PC-9 (cell line): ENCODE measurements at regions not wholly inside any gene's neighbourhood (a gene's known extent, or its start where the extent isn't known, plus 50 kb on each side); places are given as distances from the start of the nearest gene placed in this dataset.

Experiments
- BruUV-seq: library from RNA; stranded (reverse); fragments of 400-500 nt; replicated peaks from 2 replicates; lab custom pipeline; 2021; lab: Mats Ljungman, UMichigan
- CTCF ChIA-PET: fragments of 300-600 bp; sonication (Branson Sonifier 250); formaldehyde crosslinking; loops from one replicate; lab custom pipeline; 2022; ENCODE audit warnings: antibody characterized with exemption; lab: Charles Lee
- POLR2A ChIA-PET: fragments of 300-600 bp; sonication (Branson Sonifier 250); formaldehyde crosslinking; loops from one replicate; lab custom pipeline; 2022; ENCODE audit warnings: antibody characterized with exemption; ENCODE audit not compliant: unreplicated experiment; lab: Charles Lee
- DNase-seq, 2 experiments: peaks; one replicate each; pipeline versions ENCODE4 v3.0.0 to v3.0.0-alpha.2; 2015 to 2022; ENCODE audit warnings: mixed read lengths in 1 of 2
- H2AFZ ChIP-seq: fragments of 200-600 bp; sonication (generic); 2 replicates; pipeline ENCODE4 v1.8.1; 2017; ENCODE audit warnings: antibody characterized with exemption
- H3F3A ChIP-seq: fragments of 200-600 bp; sonication (generic); 2 replicates; pipeline ENCODE4 v1.8.1; 2017; ENCODE audit warnings: antibody characterized with exemption, mild to moderate bottlenecking, low read depth; ENCODE audit not compliant: insufficient read depth
- H3K27ac ChIP-seq: fragments of 200-600 bp; sonication (generic); 2 replicates; pipeline ENCODE4 v1.6.1; 2016; ENCODE audit warnings: mixed run types
- H3K27me3 ChIP-seq: fragments of 200-600 bp; sonication (generic); 2 replicates; pipeline ENCODE4 v1.6.1; 2016; ENCODE audit warnings: low read depth, mixed run types; ENCODE audit not compliant: insufficient read depth
- H3K36me3 ChIP-seq: fragments of 200-600 bp; sonication (generic); 2 replicates; pipeline ENCODE4 v1.6.1; 2016; ENCODE audit warnings: low read depth, mixed run types
- H3K4me1 ChIP-seq: fragments of 200-600 bp; sonication (generic); replicated peaks from 2 replicates; pipeline ENCODE4 v1.6.1; 2016; ENCODE audit warnings: mixed run types; ENCODE audit not compliant: insufficient read depth
- H3K4me2 ChIP-seq: fragments of 200-600 bp; sonication (generic); 2 replicates; pipeline ENCODE4 v1.6.1; 2017; ENCODE audit warnings: mixed run types
- H3K4me3 ChIP-seq: fragments of 200-600 bp; sonication (generic); 2 replicates; pipeline ENCODE4 v1.6.1; 2016; ENCODE audit warnings: mixed run types
- H3K79me2 ChIP-seq: fragments of 200-600 bp; sonication (generic); 2 replicates; pipeline ENCODE4 v1.6.1; 2017; ENCODE audit warnings: low read depth, mixed run types
- H3K9me2 ChIP-seq: fragments of 200-600 bp; sonication (generic); 2 replicates; pipeline ENCODE4 v1.8.1; 2017; ENCODE audit warnings: mild to moderate bottlenecking; ENCODE audit not compliant: insufficient read depth
- H3K9me3 ChIP-seq: fragments of 200-600 bp; sonication (generic); 2 replicates; pipeline ENCODE4 v1.8.1; 2016; ENCODE audit warnings: low read depth; ENCODE audit not compliant: insufficient read depth
- H4K20me1 ChIP-seq: fragments of 200-600 bp; sonication (generic); 2 replicates; pipeline ENCODE4 v1.8.1; 2017; ENCODE audit not compliant: insufficient read depth
- EZH2 ChIP-seq: fragments of 200-600 bp; sonication (generic); IDR thresholded peaks from 2 replicates; pipeline ENCODE4 v1.8.0; 2017; ENCODE audit warnings: antibody characterized with exemption, low read depth
- intact Hi-C: fragments of 100-400 bp; cut with micrococcal nuclease; formaldehyde crosslinking; loops from one replicate; pipeline ENCODE4 v1.10.0; 2022; ENCODE audit not compliant: unreplicated experiment
- TF ChIP-seq, protein P1 (sequence below): fragments of 200-600 bp; sonication (generic); conservative IDR thresholded peaks from 2 replicates; pipeline ENCODE4 v1.6.1; 2017; ENCODE audit warnings: mixed run types, antibody characterized with exemption, mild to moderate bottlenecking, moderate library complexity

DNA sequence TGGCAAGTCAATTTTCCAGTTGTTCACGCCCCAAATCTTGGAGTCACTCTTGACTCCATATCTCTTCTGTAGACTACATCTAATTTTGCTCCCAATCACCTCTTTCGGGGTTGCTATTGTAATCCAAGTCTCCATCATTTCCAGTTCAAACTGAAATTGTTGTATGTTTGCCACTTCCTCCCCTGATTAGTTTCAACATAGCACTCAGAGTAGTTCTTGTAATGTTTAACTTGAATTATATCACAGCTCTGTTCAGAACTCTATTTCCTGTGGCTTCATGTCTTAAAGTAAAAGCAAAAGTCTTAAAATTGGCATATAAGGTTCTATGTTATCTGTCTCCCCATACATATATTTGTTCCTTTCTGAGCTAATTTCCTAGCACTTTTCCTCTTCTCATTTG is 348.5 kb upstream of the RIOK2 start:
- intact Hi-C loops: loop anchor here (5.0 kb wide), 1 partner anchor 1241 kb away; the partner anchor contains the start of gene RGMB
- Histone ChIP-seq H3K4me3 (no peak overlapping the region), H2AFZ (no peak overlapping the region), H3K4me1 (no peaks in the 10 kb centered on the region), H3K4me2 (no peak overlapping the region), H3K9me3 (no peaks in the 10 kb centered on the region), H3K79me2 (no peaks in the 10 kb centered on the region), H4K20me1 (no peaks in the 10 kb centered on the region), H3K27ac (no peak overlapping the region), H3K27me3 (no peaks in the 10 kb centered on the region), H3K36me3 (no peaks in the 10 kb centered on the region), H3K9me2 (no peaks in the 10 kb centered on the region), H3F3A (no peaks in the 10 kb centered on the region)
- no TSS peak for BruUV-seq
- ChIA-PET CTCF (no interaction called here), POLR2A (no interaction called here)
- DNase-seq: no peak
- TF ChIP-seq, protein P1, sequence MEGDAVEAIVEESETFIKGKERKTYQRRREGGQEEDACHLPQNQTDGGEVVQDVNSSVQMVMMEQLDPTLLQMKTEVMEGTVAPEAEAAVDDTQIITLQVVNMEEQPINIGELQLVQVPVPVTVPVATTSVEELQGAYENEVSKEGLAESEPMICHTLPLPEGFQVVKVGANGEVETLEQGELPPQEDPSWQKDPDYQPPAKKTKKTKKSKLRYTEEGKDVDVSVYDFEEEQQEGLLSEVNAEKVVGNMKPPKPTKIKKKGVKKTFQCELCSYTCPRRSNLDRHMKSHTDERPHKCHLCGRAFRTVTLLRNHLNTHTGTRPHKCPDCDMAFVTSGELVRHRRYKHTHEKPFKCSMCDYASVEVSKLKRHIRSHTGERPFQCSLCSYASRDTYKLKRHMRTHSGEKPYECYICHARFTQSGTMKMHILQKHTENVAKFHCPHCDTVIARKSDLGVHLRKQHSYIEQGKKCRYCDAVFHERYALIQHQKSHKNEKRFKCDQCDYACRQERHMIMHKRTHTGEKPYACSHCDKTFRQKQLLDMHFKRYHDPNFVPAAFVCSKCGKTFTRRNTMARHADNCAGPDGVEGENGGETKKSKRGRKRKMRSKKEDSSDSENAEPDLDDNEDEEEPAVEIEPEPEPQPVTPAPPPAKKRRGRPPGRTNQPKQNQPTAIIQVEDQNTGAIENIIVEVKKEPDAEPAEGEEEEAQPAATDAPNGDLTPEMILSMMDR: no peak
- no peak for TF ChIP-seq EZH2

DNA sequence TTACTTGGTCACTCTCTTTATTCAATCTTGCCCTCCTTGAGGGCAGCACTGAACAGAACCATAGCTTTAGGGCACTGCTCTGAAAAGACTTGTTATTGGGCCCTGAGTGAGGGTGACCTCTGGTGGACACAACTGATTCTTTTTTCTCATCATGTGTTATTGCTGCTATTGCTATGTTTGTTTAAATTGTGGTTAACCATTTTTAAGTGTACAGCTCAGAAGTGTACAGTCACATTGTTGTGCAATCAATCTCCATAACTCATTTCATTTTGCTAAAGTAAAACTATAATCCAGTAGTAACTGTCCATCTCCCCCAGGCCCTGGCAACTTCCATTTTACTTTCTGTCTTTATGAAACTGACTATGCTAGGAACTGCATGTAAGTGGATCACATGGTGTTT is 351.1 kb upstream of the RIOK2 start:
- H3K36me3 ChIP-seq: no peaks in the 10 kb centered on the region
- ChIA-PET POLR2A (no interaction called here), CTCF (interaction anchor here (0.6 to 0.9 kb wide), 2 partner anchors 452 to 1193 kb away, joined by 4 read pairs; no protein-coding TSS in a partner anchor)
- no TSS peak for BruUV-seq
- no peaks in the 10 kb centered on the region for H3K79me2 ChIP-seq
- TF ChIP-seq, protein P1: peak; percentile 70
- no peak for TF ChIP-seq EZH2
- no peak overlapping the region for H3K4me2 ChIP-seq
- no peaks in the 10 kb centered on the region for H3K9me2 ChIP-seq
- no peaks in the 10 kb centered on the region for H4K20me1 ChIP-seq
- H3K4me3 ChIP-seq: no peak overlapping the region
- H3K9me3 ChIP-seq: no peaks in the 10 kb centered on the region
- peak; percentile 11 to 75 for DNase-seq
- H3K27me3 ChIP-seq: no peaks in the 10 kb centered on the region
- intact Hi-C loops: loop anchor here (1.0 to 5.0 kb wide), 2 partner anchors 303 to 1238 kb away; partner anchors contain the start of gene RGMB
- no peak overlapping the region for H2AFZ ChIP-seq
- no peaks in the 10 kb centered on the region for H3F3A ChIP-seq
- no peaks in the 10 kb centered on the region for H3K4me1 ChIP-seq
- no peak overlapping the region for H3K27ac ChIP-seq

DNA sequence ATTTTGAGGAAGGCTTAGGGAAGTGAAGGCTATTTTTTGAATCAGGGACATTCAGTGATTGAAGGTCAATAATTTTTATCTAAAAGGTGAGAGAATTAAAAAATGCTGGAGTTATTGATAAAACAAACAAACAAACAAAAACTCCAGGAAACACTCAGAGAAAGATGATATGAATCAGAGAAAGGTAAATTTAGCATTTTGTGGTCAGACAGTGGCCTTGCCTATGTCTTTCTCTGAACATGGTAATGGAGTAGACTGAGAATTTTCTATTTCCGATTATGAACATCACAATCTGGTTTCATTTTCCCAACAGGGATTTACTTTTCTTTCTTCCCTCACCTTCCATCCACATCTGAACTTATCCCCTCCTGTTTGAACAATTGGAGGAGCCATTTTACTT is 353.6 kb upstream of the RIOK2 start:
- CTCF ChIA-PET: no interaction called here

More for the DNA sequence above, 353.6 kb upstream of the RIOK2 start:
- intact Hi-C loops: no loop called here
- Histone ChIP-seq H3K36me3 (no peaks in the 10 kb centered on the region), H3K9me3 (no peaks in the 10 kb centered on the region), H3K9me2 (no peaks in the 10 kb centered on the region), H3K4me3 (no peak overlapping the region), H3K4me1 (no peaks in the 10 kb centered on the region), H3K79me2 (no peaks in the 10 kb centered on the region), H4K20me1 (no peaks in the 10 kb centered on the region), H3F3A (no peaks in the 10 kb centered on the region), H3K27ac (no peak overlapping the region), H2AFZ (no peak overlapping the region), H3K27me3 (no peaks in the 10 kb centered on the region), H3K4me2 (no peak overlapping the region)
- BruUV-seq: no TSS peak
- TF ChIP-seq, protein P1: no peak
- TF ChIP-seq EZH2: no peak
- DNase-seq: no peak
- POLR2A ChIA-PET: no interaction called here
